ENCODE measurements at regions not wholly inside any gene's neighbourhood (a gene's known extent, or its start where the extent isn't known, plus 50 kb on each side); places are given as distances from the start of the nearest gene placed in this dataset.

GRCh38 chr2:66717973-66718372 lies 283.0 kb downstream of the MEIS1 start:
- DNase-seq (ENCODE audit: low spot score) (no peak), FAIRE-seq (no peak)

DNA sequence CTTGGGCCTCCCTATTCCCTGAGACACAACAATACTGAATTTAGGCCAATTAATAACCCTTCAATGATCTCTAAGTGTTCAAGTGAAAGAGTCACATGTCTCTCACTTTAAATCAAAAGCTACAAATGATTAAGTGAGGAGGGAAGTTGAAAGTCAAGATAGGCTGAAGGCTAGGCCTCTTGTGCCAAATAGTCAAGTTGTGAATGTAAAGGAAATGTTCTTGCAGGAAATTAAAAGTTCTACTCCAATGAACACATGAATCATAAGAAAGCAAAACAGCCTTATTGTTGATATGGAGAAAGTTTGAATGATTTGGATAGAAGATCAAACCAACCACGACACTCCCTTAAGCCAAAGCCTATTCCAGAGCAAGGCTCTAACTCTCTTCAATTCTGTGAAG lies 286.9 kb downstream of the MEIS1 start:
- no peak for FAIRE-seq
- DNase-seq (ENCODE audit: low spot score) = no peak

GRCh38 chr2:66724241-66724640 lies 289.3 kb downstream of the MEIS1 start:
- DNase-seq (ENCODE audit: low spot score) (no peak), FAIRE-seq (no peak)

DNA sequence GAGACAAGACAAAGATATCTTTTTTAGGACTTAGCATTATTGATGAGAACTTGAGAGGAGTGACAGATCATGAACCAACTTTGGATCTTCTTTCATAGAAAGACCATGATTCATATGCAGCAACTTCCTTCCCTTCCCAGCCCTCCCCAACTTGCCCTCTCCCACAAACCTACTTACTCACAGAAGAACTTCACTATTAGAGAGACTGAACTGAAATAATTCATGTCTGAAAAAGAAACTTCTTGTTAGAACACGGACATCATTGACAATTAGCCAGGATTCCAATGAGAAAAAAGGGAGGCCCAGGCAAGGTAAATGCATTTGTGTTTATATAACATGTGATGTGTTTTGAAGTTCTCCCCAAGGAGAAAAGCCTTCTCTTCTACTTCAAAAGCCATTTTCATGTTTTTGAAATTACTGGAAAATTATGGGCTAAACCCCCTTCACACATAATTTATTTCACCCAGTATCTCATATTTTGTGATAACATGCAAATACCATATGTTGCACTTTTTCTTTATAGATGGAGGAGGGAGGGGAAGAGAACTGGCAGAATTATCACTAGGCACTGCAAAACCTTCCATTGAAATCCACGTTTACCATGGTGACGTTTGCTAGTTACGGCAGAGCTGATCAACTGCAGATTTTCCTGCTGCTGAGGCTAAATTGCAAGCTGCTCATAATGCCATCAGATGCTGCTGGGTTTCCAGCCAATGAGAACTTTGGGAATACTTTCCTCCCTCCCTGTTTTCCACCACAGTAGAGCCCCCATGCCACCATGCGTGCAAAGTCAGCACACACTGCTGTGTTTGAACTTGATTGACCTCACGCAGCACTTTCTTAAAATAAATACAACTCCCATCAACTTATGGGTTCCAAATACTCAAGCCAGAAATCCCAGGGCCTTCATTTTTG lies 294.7 kb downstream of the MEIS1 start:
- FAIRE-seq = no peak

GRCh38 chr2:66730441-66730840 lies 295.5 kb downstream of the MEIS1 start:
- DNase-seq (ENCODE audit: low spot score) (no peak), FAIRE-seq (no peak)

More for the DNA sequence above, 294.7 kb downstream of the MEIS1 start:
- no peak for DNase-seq (ENCODE audit: low spot score)

- FAIRE-seq (no peak), DNase-seq (ENCODE audit: low spot score) (no peak)
Observed at GRCh38 chr2:66733364-66733999, 298.6 kb downstream of the MEIS1 start.

GRCh38 chr2:66748939-66749338 lies 314.0 kb downstream of the MEIS1 start:
- FAIRE-seq (no peak), DNase-seq (ENCODE audit: low spot score) (no peak)

- DNase-seq (ENCODE audit: low spot score) (no peak), FAIRE-seq (no peak)
Observed at GRCh38 chr2:66749566-66749965, 314.6 kb downstream of the MEIS1 start.

GRCh38 chr2:66753257-66753656 lies 318.3 kb downstream of the MEIS1 start:
- FAIRE-seq (no peak), DNase-seq (ENCODE audit: low spot score) (no peak)

- FAIRE-seq = no peak
- DNase-seq (ENCODE audit: low spot score) = no peak
Observed at GRCh38 chr2:66753660-66754059, 318.7 kb downstream of the MEIS1 start.

GRCh38 chr2:66755974-66756373 lies 321.0 kb downstream of the MEIS1 start:
- no peak for DNase-seq (ENCODE audit: low spot score)
- FAIRE-seq = no peak

DNA sequence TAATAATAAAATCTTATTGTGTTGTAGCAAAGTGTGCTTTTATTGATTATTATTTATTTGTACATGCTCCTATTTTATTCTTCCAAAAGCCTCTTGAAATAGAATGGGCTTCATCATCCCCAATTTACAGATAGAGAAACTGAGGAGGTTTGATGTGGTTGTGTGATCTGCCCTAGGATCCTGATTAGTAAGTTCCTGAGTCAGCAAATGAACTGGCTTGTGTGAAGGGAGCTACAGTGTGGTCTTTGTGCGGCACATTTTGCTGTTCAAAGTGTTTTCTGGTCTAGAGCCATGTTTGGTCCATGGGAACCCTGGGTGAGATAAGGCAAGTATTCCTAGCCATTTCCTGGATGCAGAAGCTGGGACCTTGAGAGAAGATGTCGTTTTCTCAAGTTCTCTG lies 326.9 kb downstream of the MEIS1 start:
- FAIRE-seq (no peak), DNase-seq (ENCODE audit: low spot score) (no peak)

GRCh38 chr2:66762761-66763160 lies 327.8 kb downstream of the MEIS1 start:
- no peak for FAIRE-seq
- no peak for DNase-seq (ENCODE audit: low spot score)

GRCh38 chr2:66766582-66766981 lies 331.7 kb downstream of the MEIS1 start:
- FAIRE-seq (no peak), DNase-seq (ENCODE audit: low spot score) (no peak)

- no peak for DNase-seq (ENCODE audit: low spot score)
- FAIRE-seq = no peak
Observed at GRCh38 chr2:66771359-66771976, 336.5 kb downstream of the MEIS1 start.

DNA sequence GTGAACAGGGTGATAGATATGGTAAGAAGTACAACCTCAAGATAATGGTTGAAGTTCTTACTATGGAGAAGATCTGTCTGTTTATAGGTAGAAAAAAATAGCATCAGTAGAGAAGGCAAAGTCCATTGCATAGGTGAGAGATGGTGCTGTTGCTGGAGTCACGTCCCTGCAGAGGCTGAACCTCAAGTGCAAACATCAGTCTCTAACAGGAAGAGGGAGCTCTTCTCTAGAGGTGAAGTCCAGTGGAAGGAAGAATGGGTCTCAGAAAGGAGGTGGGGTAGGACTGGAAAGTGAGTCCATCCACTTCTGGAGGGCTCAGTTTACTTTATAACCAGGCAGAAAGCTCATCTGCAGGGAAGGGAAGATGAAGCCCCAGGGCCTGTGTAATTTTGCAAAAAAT lies 337.7 kb downstream of the MEIS1 start:
- FAIRE-seq (no peak), DNase-seq (ENCODE audit: low spot score) (no peak)

DNA sequence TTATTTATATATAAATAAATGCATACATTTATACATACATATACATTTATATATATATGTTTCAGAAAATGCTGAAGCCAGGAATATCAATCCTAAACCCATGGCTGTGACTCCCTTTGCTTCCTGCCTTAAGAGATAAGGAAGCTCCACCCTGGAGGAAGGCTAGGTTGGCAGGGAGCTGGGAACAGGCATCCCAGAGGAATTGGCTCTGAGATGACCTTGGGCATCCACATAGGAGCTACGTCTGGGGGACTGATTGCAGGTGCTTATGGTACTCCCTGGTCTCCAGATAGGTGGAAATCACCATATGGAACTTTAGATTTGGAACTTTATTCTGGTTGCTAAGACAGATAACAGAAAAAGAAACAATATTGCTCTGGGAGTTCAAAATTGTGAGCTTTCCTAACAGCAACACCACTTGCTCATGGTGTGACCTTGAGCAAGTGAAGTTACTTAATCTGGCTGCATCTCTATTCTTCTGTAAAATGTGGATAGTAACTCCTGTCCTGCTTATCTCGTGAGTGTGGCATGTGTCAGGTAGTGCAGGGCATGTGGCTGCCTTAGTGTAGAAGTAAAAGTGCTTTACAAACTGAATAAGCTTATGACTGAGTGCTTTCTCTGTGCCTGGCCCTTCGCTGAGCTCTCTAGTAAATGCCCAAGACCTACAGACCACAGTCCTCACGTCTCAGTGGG lies 341.0 kb downstream of the MEIS1 start:
- no peak for FAIRE-seq
- DNase-seq (ENCODE audit: low spot score) = no peak

DNA sequence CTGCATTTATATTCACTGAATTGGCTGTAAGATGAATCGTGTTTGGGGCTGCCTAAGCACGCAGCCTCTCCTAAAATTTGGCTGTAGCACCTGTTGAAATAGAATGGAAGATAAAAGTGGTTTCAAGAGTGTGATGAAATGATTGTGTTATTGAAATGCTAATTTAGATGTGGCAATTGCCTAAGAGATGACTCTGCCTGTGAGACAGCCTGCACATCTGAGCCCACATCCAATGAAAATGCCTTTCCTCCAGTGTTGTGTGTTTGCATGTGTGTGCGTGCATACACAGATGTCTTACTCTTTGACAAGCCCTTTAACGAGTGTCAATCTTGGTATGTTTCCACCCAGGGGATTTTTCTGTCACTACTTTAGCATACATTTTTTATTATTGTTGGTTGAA lies 346.9 kb downstream of the MEIS1 start:
- DNase-seq (ENCODE audit: low spot score) (no peak), FAIRE-seq (no peak)

DNA sequence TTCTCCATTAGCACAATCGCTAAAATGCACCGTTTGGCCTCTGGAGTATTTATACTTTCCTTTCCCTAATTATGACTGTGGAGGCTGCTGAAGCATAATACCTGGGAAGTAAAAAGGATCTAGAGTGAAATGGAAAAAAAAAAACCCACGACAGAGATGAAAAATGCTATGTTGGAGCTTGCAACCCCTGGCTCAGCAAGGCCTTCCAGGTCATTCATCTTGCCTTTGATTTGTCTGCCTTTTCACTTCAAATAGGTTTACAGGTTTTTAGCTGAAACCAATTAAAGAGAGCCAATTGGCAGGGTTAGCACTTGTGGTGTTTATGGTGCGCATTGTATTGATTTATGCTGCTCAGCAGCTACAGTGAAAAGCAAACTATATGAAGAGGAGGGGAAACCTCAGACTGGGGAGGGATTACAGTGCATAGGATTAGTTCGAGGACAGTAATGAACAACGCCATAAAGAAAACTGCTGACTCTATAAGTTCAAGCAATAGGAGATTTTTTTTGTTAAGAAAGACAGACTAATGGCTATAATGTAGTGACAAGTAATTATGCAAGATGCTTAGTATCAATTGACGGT lies 347.9 kb downstream of the MEIS1 start:
- no peak for FAIRE-seq
- DNase-seq (ENCODE audit: low spot score) = no peak

DNA sequence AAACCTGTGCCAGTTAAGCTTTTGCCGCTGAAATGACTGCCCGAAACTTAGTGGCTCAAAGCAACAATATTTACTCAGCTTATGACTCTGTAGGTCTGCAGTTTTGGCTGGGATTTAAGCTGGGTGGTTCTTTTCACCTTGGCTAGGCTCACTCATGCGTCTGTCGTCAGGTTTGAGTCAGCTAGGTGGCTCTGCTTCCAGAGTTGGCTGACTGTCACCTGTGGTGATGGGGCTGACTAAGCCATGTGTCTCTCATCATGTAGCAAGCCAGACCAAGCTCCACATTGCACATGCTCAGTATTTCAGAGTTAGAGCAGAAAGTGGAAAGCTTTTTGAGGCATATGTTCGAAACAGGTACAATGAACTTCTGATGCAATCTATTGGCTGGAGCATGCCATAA lies 354.8 kb downstream of the MEIS1 start:
- FAIRE-seq (no peak), DNase-seq (ENCODE audit: low spot score) (no peak)

DNA sequence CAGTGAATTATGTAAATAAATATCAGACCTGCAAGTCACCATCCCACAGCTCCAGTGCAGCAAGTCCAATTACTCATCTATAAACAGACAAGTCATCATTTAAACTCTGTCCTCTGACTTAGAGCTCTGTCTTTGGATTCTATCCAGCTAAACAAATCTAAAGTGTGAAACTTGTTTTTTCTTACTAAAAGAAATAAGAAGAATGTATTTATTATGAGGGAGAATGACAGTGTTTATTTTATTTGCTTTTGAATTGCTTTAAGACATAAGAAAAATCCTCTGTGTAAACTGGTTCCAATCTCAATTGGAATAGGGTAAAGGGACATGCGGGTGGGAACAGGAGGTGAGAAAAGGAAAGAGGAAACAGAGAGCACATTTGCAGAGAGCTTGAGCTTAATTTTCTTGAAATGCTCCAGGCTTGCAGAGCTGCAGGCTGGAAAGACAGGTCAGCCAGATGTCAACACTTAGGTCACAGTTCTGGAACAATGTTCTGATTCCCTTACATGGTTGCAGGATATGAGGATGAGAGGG lies 355.8 kb downstream of the MEIS1 start:
- DNase-seq (ENCODE audit: low spot score) (no peak), FAIRE-seq (no peak)

Measured in RCC 7860 (cell line).